Smooth muscle cell (in vitro differentiated cells): ENCODE measurements at regions not wholly inside any gene's neighbourhood (a gene's known extent, or its start where the extent isn't known, plus 50 kb on each side); places are given as distances from the start of the nearest gene placed in this dataset.

Experiments
- DNase-seq: peaks from one replicate; lab custom pipeline; 2025; ENCODE audit not compliant: unreplicated experiment; lab: John Stamatoyannopoulos, UW
- H2AFZ ChIP-seq: fragments of 200-600 bp; sonication (generic); 2 replicates; pipeline ENCODE4 v1.6.0; 2016; ENCODE audit warnings: antibody characterized with exemption, low read depth, mild to moderate bottlenecking
- H3F3A ChIP-seq: fragments of 200-600 bp; sonication (generic); 2 replicates; pipeline ENCODE4 v1.6.0; 2017; ENCODE audit warnings: antibody characterized with exemption, low read depth
- H3K27ac ChIP-seq: fragments of 200-600 bp; sonication (generic); 2 replicates; pipeline ENCODE4 v1.5.1; 2016; ENCODE audit warnings: low read depth, mild to moderate bottlenecking
- H3K27me3 ChIP-seq: fragments of 200-600 bp; sonication (generic); 2 replicates; pipeline ENCODE4 v1.6.1; 2016; ENCODE audit warnings: low read depth, mild to moderate bottlenecking
- H3K36me3 ChIP-seq: fragments of 200-600 bp; sonication (generic); 2 replicates; pipeline ENCODE4 v1.5.1; 2016; ENCODE audit warnings: low read depth
- H3K4me1 ChIP-seq: fragments of 200-600 bp; sonication (generic); 2 replicates; pipeline ENCODE4 v1.5.1; 2016; ENCODE audit warnings: low read depth
- H3K4me2 ChIP-seq: fragments of 200-600 bp; sonication (generic); 2 replicates; pipeline ENCODE4 v1.6.0; 2016; ENCODE audit warnings: mild to moderate bottlenecking
- H3K4me3 ChIP-seq: fragments of 200-600 bp; sonication (generic); 2 replicates; pipeline ENCODE4 v1.5.1; 2016; ENCODE audit warnings: mild to moderate bottlenecking
- H3K79me2 ChIP-seq: fragments of 200-600 bp; sonication (generic); 2 replicates; pipeline ENCODE4 v1.6.0; 2016; ENCODE audit warnings: low read depth, mild to moderate bottlenecking
- H3K9ac ChIP-seq: fragments of 200-600 bp; sonication (generic); 2 replicates; pipeline ENCODE4 v1.6.0; 2016; ENCODE audit warnings: low read depth
- H3K9me3 ChIP-seq: fragments of 200-600 bp; sonication (generic); replicated peaks from 2 replicates; pipeline ENCODE4 v1.5.1; 2016; ENCODE audit warnings: low read depth
- H4K20me1 ChIP-seq: fragments of 200-600 bp; sonication (generic); 2 replicates; pipeline ENCODE4 v1.6.0; 2016; ENCODE audit warnings: low read depth
- WGBS: methylation state at CpG from one replicate; pipeline ENCODE4 v1.1.7; 2016; ENCODE audit warnings: low lambda C conversion rate; 5-methylcytosine and 5-hydroxymethylcytosine counted together
- TF ChIP-seq, protein P1 (sequence below): fragments of 200-600 bp; sonication (generic); IDR thresholded peaks from 2 replicates; pipeline ENCODE4 v1.5.1; 2017; ENCODE audit warnings: borderline replicate concordance, mild to moderate bottlenecking, antibody characterized with exemption; ENCODE audit not compliant: insufficient read depth, poor library complexity, severe bottlenecking

DNA sequence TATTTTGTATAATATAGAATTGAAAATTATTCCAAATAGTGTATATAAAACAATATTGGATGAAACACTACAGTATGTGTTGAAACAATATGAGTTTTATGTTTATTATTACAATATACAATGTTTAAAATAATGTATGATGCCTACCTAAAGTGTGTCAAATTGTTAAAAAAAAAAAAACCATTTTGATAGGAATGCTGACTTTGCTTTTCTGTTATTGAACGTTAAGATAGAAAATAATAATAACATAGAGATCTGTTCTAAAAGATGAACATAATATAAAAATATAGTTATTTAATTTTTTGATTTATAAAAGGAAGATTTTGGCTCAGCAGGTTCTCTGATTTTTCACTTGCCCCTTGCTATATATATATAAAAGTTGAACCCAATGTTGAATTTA is 474.6 kb upstream of the ATXN8OS start:
- TF ChIP-seq, protein P1, sequence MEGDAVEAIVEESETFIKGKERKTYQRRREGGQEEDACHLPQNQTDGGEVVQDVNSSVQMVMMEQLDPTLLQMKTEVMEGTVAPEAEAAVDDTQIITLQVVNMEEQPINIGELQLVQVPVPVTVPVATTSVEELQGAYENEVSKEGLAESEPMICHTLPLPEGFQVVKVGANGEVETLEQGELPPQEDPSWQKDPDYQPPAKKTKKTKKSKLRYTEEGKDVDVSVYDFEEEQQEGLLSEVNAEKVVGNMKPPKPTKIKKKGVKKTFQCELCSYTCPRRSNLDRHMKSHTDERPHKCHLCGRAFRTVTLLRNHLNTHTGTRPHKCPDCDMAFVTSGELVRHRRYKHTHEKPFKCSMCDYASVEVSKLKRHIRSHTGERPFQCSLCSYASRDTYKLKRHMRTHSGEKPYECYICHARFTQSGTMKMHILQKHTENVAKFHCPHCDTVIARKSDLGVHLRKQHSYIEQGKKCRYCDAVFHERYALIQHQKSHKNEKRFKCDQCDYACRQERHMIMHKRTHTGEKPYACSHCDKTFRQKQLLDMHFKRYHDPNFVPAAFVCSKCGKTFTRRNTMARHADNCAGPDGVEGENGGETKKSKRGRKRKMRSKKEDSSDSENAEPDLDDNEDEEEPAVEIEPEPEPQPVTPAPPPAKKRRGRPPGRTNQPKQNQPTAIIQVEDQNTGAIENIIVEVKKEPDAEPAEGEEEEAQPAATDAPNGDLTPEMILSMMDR, result no peak
- no peak for DNase-seq
- no peaks in the 10 kb centered on the region for H3K4me1 ChIP-seq
- H3K9ac ChIP-seq, result no peak overlapping the region
- no peaks in the 10 kb centered on the region for H3K36me3 ChIP-seq
- no peaks in the 10 kb centered on the region for H3F3A ChIP-seq
- H3K79me2 ChIP-seq, result no peaks in the 10 kb centered on the region
- no peak overlapping the region for H2AFZ ChIP-seq
- H3K9me3 ChIP-seq, result no peaks in the 10 kb centered on the region
- H3K4me2 ChIP-seq, result no peak overlapping the region
- 85% methylated on average over 1 of the region's 1 CpG for WGBS
- H4K20me1 ChIP-seq, result no peaks in the 10 kb centered on the region
- no peak overlapping the region for H3K27ac ChIP-seq
- no peak overlapping the region for H3K4me3 ChIP-seq
- no peaks in the 10 kb centered on the region for H3K27me3 ChIP-seq

DNA sequence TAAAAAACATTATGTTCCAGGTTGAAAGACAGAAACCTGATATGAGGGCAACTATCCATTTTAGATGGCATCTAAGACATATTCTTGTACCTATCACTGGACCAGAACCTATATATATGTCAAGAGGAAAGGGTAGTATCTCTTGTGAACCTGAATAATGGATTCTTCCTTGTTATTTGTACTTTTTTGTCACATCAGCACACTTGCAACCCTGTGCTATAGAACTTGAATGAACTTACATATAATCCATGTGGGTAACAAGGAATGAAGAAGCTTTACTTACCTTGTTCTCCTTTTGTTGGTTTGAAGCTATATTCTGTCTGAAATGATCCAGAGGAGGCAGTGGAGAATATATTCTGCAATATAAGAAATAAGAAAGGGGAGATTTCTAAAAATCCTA is 483.7 kb upstream of the ATXN8OS start:
- H3K27ac ChIP-seq, result no peak overlapping the region

DNA sequence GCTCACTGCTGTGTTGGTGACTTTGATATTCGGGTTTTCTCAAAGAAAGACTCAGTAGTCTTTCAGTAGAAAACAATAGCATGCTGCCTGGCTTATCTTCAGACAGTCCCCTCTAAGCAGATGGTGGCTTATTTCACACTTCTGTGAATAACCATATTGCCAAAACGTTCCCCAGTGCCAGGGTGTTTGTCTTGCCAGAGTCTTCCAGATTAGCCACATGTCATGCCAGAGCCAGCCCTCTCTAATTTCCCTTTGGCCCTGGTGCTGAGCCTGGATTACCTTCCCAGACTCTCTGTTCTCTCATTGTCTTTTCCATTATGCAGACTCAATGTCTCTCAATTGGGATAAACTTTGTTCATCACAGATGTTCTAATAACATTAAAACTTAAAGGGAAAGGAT is 488.0 kb upstream of the ATXN8OS start:
- H3F3A ChIP-seq, result no peaks in the 10 kb centered on the region
- DNase-seq, result no peak
- no peaks in the 10 kb centered on the region for H3K36me3 ChIP-seq
- H4K20me1 ChIP-seq, result no peaks in the 10 kb centered on the region
- H3K4me1 ChIP-seq, result no peaks in the 10 kb centered on the region
- H2AFZ ChIP-seq, result no peak overlapping the region
- H3K4me3 ChIP-seq, result no peak overlapping the region
- H3K79me2 ChIP-seq, result no peaks in the 10 kb centered on the region
- H3K4me2 ChIP-seq, result no peak overlapping the region
- TF ChIP-seq, protein P1, result no peak
- H3K9ac ChIP-seq, result no peak overlapping the region
- no peaks in the 10 kb centered on the region for H3K27me3 ChIP-seq
- no peaks in the 10 kb centered on the region for H3K9me3 ChIP-seq
- WGBS, result 62% methylated on average over 2 of the region's 2 CpGs
- no peak overlapping the region for H3K27ac ChIP-seq

More for the DNA sequence above, 483.7 kb upstream of the ATXN8OS start:
- no peaks in the 10 kb centered on the region for H4K20me1 ChIP-seq
- no peak overlapping the region for H3K9ac ChIP-seq
- TF ChIP-seq, protein P1, result no peak
- no peak overlapping the region for H3K4me3 ChIP-seq
- no peaks in the 10 kb centered on the region for H3K36me3 ChIP-seq
- H3K4me1 ChIP-seq, result no peaks in the 10 kb centered on the region
- H3F3A ChIP-seq, result no peaks in the 10 kb centered on the region
- no peak overlapping the region for H2AFZ ChIP-seq
- H3K27me3 ChIP-seq, result no peaks in the 10 kb centered on the region
- H3K9me3 ChIP-seq, result no peaks in the 10 kb centered on the region
- no peak for DNase-seq
- no peaks in the 10 kb centered on the region for H3K79me2 ChIP-seq
- H3K4me2 ChIP-seq, result no peak overlapping the region

DNA sequence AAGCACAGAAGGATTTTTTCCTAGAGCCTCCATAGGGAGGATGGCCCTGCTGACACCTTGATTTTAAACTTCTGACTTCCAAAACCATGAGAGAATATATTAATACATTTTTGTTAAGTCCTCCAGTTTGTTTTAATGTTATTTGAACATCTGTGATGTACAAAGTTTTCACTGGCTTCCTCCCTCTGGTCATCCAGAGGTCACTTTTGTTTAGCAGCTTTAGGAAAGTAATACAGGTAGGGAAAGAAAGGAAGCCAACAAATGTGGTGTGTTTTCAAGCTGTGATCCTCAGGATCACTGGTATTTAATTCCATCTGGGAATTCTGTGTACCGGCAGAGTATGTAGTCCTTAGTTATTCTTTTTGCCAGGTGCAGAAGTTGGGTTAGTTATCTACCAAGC is 488.8 kb upstream of the ATXN8OS start:
- TF ChIP-seq, protein P1, result no peak
- WGBS, result 96% methylated on average over 1 of the region's 1 CpG
- H2AFZ ChIP-seq, result no peak overlapping the region
- H3K27me3 ChIP-seq, result no peaks in the 10 kb centered on the region
- H3K4me1 ChIP-seq, result no peaks in the 10 kb centered on the region
- no peaks in the 10 kb centered on the region for H3F3A ChIP-seq
- H3K4me2 ChIP-seq, result no peak overlapping the region
- no peak for DNase-seq
- H3K36me3 ChIP-seq, result no peaks in the 10 kb centered on the region
- H4K20me1 ChIP-seq, result no peaks in the 10 kb centered on the region
- no peak overlapping the region for H3K9ac ChIP-seq
- no peak overlapping the region for H3K4me3 ChIP-seq
- no peaks in the 10 kb centered on the region for H3K79me2 ChIP-seq
- no peaks in the 10 kb centered on the region for H3K9me3 ChIP-seq
- no peak overlapping the region for H3K27ac ChIP-seq
